GM18909 (cell line): ENCODE measurements at regions not wholly inside any gene's neighbourhood (a gene's known extent, or its start where the extent isn't known, plus 50 kb on each side); places are given as distances from the start of the nearest gene placed in this dataset.

ENCODE experiments used
- ATAC-seq: cut with Tn5 transposase; IDR thresholded peaks from one replicate; pipeline ENCODE4 v1.9.1; 2021; ENCODE audit warnings: mild to moderate bottlenecking; ENCODE audit not compliant: unreplicated experiment, poor library complexity

DNA sequence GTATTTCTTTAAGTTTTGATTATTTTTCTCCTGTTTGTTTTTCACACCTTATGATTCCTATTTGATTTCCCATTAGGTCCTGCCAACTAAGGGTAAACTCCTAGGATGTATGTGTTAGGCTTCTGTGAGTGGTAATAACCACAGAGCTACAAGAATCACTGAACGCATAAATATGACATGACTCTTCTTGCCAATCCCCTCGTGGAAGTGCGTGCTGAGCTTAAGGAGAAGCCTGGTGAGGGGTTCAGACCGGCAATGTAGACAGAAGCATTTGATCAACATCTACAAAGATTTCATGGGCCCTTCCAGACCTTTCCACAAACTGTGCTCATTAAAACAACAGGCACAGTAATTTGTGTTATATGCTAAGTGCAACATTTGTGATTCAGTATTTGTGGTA lies 273.8 kb upstream of the SNX7 start:
- ATAC-seq, result no peak

DNA sequence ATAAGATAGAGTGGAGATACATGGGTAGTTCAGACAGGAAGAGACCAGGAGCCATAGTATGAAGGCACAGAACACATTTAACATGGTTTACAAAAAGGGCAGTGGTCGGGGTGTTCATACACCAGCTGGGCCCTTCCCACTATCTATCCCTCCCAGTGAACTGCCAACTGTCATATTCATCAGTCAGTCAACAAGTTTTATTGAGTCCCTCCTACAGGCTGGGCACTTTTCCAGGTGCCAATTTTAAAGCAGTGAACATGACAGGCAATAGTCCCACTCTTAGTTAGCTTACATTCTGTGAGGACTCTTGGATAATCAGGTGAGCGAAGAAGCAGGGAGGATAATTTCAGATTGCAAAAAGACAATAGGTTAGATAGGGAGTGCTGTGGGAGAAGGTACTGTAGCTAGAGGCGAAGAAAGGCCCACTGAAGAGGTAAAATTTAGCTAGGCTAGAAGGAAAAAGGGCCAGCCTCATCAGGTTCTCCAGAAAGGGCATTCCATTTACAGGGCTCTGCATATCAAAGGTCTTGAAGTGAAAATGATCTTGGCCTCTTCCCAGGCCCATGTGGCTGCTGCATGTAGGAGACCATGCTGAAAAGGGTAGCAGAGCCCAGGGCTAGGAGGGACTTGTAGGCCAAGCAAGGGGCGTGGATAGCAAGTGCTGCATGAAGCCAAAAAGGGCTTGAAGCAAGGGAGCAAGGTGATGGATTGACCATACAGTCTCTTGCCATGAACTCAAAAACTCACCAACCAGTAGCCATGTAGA lies 274.7 kb upstream of the SNX7 start:
- no peak for ATAC-seq

DNA sequence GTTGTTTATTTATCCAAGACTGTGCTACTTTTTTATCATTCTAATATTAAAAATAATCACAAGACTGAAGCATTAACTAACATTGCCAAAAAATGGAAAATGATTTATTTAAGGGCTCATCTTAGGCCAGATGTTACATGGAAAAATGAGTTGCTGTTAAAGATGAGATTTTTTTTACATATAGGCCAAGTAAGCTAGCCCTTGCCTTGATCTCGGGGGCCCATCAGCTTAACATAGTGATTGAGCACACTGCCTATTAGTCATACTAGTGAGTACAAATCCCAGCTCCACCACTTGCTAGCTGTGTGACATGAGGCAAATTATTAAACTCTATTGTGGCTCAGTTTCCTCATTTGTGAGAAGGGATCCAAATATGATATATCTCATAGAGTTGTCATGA lies 275.9 kb upstream of the SNX7 start:
- ATAC-seq, result no peak

DNA sequence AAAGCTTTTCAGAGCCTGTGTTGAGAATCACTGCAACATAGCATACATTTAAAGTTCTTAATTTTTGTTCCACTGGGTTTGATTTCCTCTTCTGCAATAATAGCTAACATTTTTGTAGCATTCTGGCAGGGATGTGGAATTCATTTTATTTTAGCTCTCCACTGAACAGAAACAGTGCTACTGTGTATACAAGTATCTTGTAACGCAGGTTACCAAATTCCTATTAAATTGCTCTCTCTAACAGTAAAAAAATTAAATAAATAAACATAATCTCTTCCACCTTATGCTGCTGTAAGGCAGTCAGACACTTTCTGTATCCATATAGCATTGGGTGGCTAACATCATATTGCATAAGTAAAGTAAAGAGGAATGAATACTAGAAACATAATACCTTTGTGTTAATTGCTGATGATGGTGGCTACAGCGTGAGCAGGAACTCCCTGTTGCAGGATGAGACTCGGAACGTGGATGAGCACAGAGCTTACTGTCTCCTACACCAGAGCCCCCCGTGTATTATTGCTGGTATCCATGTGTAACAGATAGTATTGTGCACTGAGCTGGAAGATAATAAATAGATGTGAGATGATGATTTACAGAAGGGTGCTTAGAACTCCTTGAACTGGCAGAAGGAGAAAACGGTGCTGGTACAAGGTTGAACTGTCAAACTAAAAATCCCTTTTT lies 276.9 kb upstream of the SNX7 start:
- no peak for ATAC-seq

DNA sequence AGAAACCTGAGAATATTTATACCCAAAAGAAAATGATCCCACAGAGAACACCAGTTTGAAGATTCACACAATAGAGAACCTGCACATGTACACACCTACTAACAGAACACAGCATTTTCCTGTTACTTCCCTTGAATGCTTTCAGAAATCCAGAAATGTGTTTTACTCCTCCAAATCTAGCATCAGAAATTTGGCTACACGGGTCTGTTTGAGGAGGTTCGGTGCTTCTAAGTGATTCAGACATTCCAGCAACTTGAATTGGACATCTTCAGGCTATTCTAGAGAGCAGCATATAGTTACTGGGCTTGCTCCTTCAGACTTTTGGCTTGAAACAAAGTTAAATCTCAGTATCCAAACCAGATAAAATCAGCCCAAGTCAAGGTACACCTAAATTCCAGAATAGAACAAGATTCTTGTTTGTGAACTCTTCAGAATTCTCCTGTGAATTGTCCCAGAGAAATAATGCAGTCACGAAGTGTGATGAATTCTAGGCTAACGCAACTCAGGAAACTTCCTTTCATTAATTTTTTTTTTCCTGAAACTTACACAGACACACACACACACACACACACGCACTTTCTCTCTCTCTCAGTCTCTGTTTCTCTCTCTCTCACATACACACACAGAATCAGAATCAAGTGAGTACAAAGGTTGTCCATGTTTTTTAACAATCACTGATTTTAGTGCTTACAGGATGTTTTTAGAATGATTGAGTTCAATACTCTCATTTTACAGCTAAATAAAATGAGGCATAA lies 278.4 kb upstream of the SNX7 start:
- ATAC-seq, result no peak

DNA sequence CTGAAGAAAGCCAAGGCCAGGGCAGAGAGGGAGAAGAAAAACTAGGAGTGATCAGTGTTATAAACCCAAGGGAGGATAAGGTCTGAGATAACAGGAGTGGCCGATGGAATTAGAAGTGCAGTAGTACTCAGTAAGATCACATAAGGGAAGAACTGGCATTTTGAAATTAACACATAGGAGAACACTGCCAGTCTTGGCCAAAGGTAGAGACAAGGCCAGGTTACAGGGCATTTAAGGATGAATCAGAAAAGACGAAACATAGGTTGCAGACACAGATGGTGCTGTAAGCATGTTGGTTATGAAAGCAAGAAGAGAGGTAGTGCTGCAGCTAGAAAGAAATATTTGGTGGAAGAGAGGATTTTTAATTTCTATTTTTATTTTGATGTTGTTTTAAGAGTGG lies 278.9 kb upstream of the SNX7 start:
- no peak for ATAC-seq

DNA sequence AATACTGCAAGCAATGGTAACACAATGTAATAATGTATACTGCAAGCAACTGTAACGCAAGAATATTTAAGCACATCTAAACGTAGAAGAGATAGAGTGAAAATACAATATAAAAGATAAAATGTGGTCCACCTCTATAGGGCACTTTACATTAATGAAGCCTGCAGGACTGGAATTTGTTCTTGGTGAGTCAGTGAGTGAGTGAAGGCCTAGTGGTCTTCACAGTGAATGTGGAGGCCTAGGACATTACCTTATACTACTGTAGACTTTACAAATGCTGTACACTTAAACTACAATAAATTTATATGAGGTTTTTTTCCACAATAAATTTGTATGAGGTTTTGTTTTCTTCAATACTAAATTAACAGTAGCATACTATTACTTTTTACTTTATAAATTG lies 287.4 kb upstream of the SNX7 start:
- no peak for ATAC-seq

DNA sequence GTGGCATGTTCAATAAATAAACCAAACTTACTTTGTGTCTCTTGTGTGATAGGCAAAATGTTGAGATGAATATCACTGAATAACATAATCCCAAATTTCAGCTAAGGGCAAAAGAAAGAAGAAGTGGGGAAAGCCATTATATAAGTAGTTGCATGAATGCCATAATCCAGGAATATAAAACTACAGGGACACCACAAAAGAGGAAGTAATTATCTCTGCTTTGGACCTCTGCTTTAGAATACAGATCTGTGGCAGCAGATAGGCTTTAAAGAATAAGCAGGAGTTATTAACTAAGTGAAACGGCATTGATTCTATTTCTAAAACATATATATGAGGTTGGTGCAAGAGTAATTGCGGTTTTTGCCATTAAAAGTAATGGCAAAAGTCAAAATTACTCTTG lies 288.5 kb upstream of the SNX7 start:
- ATAC-seq, result no peak

DNA sequence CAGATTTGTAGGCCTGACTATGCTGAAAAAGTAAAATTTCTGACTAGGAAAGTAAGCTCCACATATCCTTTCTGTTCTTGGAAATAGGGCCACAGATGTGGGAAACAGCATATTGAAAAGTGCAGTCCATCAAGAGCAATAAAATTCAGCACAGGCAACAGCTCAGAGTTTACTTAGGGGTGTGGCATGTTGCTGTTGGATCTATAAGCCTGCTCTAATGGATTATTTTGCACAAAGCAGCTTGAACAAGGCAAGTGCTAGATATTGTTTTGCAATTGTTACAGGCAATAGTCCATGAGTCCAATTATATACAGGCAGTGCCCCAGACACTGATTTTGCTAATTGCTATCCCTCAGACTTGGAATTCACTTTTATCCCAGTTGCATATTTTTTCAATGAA lies 289.8 kb upstream of the SNX7 start:
- no peak for ATAC-seq

DNA sequence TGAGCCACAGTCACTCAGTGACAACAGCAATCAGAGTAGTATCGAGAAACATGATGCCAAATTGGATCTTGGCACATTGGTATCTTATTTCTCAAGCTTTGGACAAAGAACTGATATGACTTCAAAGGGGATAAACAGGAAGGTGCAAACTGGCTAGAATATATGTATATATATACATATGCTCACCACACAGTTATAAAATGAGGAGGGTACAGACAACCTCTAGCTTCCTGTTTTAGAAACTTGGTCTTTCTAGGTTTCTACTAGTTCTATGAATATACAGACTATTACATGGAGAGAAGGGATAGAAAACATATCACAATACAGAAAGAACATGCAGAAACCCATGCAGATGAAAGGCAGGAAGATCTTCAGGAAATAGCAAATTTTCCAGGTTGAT lies 292.1 kb upstream of the SNX7 start:
- no peak for ATAC-seq

DNA sequence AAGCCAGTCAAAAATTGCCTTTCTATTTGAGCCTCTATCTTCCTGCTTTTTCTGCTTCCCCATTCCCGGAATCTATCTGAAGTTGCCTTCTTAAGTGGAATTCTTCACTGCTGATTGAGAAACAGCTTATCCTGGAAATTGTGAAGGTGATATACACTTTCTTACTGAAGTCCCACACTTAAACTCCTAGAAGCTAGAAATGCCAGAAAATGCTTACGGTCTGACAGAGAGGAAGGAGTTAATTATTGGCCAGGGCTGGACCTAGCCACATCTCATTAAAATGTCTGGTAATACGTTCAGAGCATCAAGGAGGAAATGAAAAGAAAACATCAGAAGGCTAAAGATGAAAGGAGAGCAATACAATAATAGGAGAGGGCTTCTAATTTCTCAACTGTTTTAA lies 292.5 kb upstream of the SNX7 start:
- ATAC-seq, result no peak

DNA sequence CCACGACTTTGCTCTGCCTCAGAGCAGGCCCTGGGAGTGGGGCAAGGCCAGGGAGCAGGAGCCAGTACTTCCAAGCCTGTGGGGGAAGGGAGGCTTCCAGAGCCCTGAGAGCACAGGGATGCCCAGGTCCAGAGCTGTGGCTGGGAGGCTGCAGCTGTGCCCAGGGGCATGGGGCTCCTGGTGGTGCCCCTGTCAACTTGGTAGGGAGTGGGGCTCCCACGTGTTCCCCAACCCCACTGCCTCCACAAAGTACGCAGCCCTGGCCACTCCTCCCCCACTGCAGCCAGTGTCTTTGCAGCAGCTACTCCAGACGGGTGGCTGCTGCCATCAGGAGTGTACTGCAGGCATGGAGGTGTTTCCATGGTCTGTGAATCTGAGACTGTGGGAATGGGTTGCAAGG lies 294.1 kb upstream of the SNX7 start:
- ATAC-seq, result no peak

DNA sequence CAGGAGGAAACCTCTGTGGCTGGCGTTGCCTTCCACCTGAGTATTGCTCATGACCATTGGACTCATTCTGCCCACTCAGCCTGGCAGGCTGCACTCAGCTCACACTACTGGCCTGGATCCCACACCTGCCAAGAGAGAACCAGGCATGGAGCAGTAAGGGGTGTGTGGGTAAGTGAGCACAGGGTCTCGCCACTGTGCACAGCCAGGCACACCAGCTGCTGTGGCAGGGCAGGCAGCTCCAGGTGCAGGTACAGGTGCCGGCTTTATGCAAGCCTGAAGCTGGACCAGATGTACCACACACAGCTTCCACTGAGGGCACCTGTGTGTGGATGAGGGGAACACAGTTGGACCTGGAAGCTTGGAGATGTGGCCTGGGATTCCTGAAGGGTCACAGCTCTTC lies 295.2 kb upstream of the SNX7 start:
- ATAC-seq, result no peak

DNA sequence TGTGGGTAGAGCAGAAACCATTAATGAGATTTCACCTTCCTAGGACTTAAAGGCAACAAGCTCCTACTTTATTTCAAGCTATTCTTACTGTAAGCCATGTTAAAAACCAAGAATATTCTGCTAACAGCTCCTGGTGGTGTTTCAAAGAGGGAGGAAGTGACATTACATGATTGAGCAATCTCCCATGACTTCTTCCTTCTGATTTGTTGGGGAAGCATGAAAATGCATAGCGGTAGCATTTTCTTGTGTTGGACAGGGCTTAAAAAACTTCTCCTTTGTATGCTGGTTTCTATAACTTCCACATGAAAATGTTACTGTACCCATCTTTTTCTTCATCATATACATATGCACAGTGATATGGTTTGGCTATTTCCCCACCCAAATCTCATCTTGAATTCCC lies 297.0 kb upstream of the SNX7 start:
- ATAC-seq, result no peak

DNA sequence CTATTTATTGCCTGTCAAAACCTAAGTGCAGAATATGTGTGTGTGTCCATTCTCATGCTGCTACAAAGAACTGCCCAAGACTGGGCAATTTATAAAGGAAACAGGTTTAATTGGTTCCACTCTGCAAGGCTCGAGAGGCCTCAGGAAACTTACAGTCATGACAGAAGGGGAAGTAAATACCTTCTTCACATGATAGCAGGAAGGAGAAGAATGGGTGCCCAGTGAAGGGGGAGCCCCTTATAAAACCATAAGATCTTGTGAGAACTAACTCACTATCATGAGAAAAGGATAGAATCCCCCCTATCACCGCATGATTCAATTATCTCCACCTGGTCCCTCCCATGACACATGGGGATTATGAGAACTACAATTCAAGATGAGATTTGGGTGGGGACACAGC lies 300.7 kb upstream of the SNX7 start:
- no peak for ATAC-seq

DNA sequence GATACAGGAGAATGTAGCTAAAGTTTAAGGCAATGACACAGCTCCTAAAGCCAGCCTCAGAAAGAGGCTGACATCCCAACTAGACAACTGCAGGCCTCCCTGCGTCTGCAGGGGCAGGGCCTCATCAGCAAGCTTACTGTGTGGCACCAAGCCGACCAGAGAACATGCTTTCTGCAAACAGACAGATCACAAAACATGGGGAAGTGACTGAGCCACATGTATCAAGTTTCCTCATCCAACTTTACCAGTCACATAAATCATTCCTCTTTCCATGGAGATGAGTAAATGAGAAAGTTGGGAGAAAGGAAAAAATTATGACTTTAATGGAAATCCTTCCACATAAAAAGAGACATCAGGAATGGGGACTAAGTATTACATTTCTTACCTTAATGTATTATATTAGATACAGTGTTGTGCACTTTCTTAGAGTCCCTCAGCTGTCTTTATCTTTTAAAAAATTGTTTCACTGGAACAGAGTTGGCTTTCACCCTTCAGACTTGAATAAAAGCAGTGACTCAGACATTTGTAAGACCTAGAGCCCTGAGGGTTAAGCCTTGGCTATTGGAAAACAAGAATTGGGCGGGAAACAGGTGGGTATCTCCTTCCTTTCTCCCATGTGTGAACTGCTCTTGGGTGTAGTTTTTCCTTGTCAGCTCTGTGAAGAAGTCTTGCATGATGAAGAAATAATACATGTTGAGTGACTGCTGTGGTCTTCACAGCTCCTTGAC lies 305.7 kb upstream of the SNX7 start:
- no peak for ATAC-seq

DNA sequence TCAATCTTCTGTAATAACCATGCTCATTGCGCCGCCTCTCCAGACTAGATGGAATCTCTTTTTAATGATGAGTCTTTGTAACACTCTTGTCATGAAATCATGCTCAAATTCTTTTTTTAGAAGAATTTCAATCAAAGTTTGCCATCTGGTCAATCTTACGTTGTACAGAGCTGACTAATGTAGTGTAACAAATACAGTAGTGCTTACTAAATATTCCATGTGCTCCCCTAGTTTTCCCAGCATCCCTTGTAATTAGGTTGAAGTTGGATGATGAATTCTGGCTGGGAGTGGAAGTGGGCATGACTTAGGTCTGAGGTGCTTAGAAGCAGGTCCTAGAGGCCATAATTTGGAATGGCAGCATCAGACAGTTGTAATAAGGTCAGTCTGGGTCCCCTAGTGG lies 309.1 kb upstream of the SNX7 start:
- no peak for ATAC-seq

DNA sequence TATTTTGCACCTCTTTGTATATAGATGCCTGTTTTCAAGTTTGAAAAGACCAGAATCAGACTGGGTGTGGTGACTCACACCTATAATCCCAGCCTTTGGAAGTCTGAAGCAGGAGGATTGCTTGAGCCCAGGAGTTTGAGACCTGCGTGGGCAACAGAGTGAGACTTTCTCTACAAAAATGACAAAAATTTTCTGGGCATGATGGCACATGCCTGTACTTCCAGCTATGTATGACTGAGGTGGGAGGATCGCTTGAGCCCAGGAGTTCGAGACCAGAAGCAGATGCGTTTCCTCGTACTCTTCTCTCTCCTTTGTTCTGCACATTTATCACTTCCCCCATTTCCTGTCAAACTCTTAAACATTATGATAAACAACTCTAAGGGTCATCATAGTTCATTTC lies 310.0 kb upstream of the SNX7 start:
- no peak for ATAC-seq

DNA sequence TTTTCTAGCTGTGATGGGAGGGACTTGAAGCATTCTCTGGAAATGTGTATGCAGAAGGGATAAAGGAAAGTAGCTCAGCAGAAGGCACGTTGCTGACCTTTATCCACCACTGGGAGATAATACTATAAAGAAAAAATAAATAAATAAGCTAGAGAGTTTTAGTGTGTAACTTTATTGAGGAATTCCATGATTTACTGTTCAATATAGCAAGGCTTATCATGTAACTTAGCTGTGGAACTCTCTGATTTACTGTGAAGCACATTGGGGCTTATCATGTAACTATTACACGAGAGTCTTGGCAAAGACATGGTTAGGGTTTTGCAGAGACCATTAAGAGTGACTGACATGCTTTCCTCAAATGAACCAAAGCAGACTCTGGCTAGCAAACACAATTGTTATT lies 316.1 kb upstream of the SNX7 start:
- ATAC-seq, result no peak

DNA sequence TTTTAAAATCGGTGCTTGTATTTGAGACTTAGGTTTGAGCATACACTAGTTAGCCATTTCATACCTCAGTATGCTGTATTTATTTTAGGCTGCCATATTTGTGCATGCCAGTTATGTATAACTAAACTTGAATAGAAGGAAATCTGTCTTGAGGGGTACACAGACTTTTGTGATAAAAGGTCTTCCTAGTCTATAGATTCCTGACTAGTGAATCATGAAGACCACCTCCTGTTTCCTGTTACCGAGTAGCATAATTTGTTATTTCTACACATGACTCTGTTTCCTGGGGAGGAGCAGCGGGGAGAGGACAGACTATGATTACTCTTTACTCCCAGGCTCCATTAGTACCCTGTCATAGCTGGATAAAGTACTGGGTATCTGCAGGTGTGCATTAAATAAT lies 316.8 kb upstream of the SNX7 start:
- no peak for ATAC-seq

DNA sequence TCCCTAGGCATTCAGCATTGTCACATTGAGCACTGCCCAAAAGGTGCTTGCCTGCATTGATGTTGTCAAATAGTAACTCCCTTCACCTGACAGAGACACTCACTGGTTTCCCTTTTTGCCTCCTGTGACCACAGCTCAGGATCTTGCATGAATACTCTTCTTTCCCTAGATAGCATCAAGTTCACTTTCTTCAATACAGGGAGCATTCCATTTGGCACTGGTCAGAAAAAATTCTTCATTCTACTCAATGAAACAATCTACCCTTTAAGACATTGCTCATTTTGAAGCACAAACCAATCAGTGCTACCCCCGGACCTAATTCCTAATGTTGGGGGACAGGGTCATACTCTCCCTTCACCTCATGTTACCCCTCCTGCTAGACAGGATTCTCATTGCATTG lies 319.0 kb upstream of the SNX7 start:
- no peak for ATAC-seq
